ENCODE measurements at regions not wholly inside any gene's neighbourhood (a gene's known extent, or its start where the extent isn't known, plus 50 kb on each side); places are given as distances from the start of the nearest gene placed in this dataset.

- intact Hi-C loops (cut with DNase I) = no loop called here
- DNase-seq = no peak
- Histone ChIP-seq H3K36me3 (replicated peaks in 1 of 2) (no peaks in the 10 kb centered on the region), H3K27ac (no peak overlapping the region), H3K27me3 (no peaks in the 10 kb centered on the region), H3K9me3 (replicated peaks in 1 of 3) (no peaks in the 10 kb centered on the region), H3K4me1 (replicated peaks in 1 of 2) (peaks cover 5 to 13% of the 10 kb centered on the region in 2 donors), H3K4me3 (no peak overlapping the region)
- TF ChIP-seq, protein P1, sequence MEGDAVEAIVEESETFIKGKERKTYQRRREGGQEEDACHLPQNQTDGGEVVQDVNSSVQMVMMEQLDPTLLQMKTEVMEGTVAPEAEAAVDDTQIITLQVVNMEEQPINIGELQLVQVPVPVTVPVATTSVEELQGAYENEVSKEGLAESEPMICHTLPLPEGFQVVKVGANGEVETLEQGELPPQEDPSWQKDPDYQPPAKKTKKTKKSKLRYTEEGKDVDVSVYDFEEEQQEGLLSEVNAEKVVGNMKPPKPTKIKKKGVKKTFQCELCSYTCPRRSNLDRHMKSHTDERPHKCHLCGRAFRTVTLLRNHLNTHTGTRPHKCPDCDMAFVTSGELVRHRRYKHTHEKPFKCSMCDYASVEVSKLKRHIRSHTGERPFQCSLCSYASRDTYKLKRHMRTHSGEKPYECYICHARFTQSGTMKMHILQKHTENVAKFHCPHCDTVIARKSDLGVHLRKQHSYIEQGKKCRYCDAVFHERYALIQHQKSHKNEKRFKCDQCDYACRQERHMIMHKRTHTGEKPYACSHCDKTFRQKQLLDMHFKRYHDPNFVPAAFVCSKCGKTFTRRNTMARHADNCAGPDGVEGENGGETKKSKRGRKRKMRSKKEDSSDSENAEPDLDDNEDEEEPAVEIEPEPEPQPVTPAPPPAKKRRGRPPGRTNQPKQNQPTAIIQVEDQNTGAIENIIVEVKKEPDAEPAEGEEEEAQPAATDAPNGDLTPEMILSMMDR (IDR thresholded peaks at IDR 0.05) = no peak
- no peak for TF ChIP-seq POLR2A (IDR thresholded peaks at IDR 0.05)
- 89 to 96% (median 91%) methylated on average over 3 of the region's 3 CpGs for WGBS, 4 donors
Measured at GRCh38 chr11:15668718-15669117, 554.0 kb downstream of the INSC start.

DNA sequence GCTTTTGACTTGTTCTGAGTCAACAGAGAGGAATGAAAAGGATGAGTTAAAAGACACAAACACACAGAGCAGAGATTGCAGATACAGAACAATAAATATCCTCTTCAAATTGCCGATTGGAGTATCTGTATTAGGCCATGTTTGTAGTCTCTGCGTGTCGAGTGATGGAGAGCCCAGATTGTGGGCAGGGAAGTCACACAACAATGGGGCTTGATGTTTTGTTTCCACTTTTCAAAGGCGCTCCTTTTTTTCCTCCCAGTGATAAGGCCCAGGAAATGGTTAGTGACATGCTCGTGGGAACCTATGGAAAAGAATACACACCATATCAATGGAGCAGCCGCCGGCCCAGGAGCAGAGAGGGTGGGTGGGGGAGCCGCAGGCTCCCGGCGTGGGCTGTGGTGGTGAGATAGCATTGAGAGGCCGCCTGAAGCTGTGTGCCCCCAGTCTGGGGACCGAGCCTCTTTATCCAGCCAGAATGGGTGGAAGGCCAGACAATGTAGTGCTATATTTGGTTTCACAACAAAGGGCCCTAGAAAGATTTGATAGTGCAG lies 555.9 kb downstream of the INSC start:
- Histone ChIP-seq H3K36me3 (replicated peaks in 1 of 2) (no peaks in the 10 kb centered on the region), H3K27me3 (no peaks in the 10 kb centered on the region), H3K27ac (no peak overlapping the region), H3K9me3 (replicated peaks in 1 of 3) (no peaks in the 10 kb centered on the region), H3K4me3 (no peak overlapping the region), H3K4me1 (replicated peaks in 1 of 2) (peaks cover 0 to 2% of the 10 kb centered on the region in 2 donors)
- 78 to 87% (median 81%) methylated on average over 9 to 12 of the region's 12 CpGs for WGBS, 4 donors
- no peak for DNase-seq
- intact Hi-C loops (cut with DNase I) = no loop called here
- TF ChIP-seq POLR2A (IDR thresholded peaks at IDR 0.05) = no peak
- TF ChIP-seq, protein P1 (IDR thresholded peaks at IDR 0.05) = no peak

DNA sequence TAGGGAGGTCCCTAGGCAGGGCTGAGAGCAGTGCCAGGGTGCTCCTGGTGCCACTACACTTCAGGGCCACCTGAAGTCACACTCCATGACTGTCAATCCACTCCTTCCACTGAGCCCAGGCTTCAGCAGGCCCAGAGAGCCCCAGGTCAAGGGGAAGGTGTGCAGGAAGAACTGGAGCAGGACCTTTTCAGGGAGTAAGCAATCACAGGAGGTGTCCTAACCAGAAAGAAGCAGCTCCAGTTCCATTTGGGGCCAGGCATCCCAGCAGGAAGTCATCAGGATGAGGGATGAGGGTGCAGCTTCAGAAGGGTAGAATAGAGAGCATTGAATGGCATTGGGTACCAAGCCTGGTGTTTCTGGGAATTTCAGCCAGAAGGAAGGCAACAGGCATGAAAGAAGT lies 556.5 kb downstream of the INSC start:
- no peak overlapping the region for H3K4me3 ChIP-seq
- no peaks in the 10 kb centered on the region for H3K36me3 ChIP-seq (replicated peaks in 1 of 2)
- intact Hi-C loops (cut with DNase I) = no loop called here
- H3K4me1 ChIP-seq (replicated peaks in 1 of 2) = no peaks in the 10 kb centered on the region
- no peak for DNase-seq
- no peaks in the 10 kb centered on the region for H3K27me3 ChIP-seq
- no peak overlapping the region for H3K27ac ChIP-seq
- no peaks in the 10 kb centered on the region for H3K9me3 ChIP-seq (replicated peaks in 1 of 3)
- TF ChIP-seq, protein P1 (IDR thresholded peaks at IDR 0.05) = no peak
- no peak for TF ChIP-seq POLR2A (IDR thresholded peaks at IDR 0.05)

GRCh38 chr11:15672825-15673224 lies 558.1 kb downstream of the INSC start:
- Histone ChIP-seq H3K36me3 (replicated peaks in 1 of 2) (no peaks in the 10 kb centered on the region), H3K4me1 (replicated peaks in 1 of 2) (no peaks in the 10 kb centered on the region), H3K27me3 (no peaks in the 10 kb centered on the region), H3K4me3 (no peak overlapping the region), H3K9me3 (replicated peaks in 1 of 3) (peaks cover 0 to 5% (median 0%) of the 10 kb centered on the region in 3 donors), H3K27ac (no peak overlapping the region)
- TF ChIP-seq POLR2A (IDR thresholded peaks at IDR 0.05) = no peak
- TF ChIP-seq, protein P1 (IDR thresholded peaks at IDR 0.05) = no peak
- DNase-seq = no peak
- intact Hi-C loops (cut with DNase I) = no loop called here
- WGBS, 4 donors = 73 to 90% (median 87%) methylated on average over 3 of the region's 3 CpGs
